IMR-90 (cell line): ENCODE measurements at regions not wholly inside any gene's neighbourhood (a gene's known extent, or its start where the extent isn't known, plus 50 kb on each side); places are given as distances from the start of the nearest gene placed in this dataset.

Experiments used
- ATAC-seq: fragments of 200-7000 bp; cut with Tn5 transposase; 2 replicates; pipeline ENCODE4 v1.9.1; 2020; ENCODE audit warnings: low read depth, mild to moderate bottlenecking, moderate library complexity
- BruUV-seq: library from RNA; stranded (reverse); fragments of 400-500 nt; replicated peaks from 2 replicates; lab custom pipeline; 2021; lab: Mats Ljungman, UMichigan
- CTCF ChIA-PET: fragments of 300-600 bp; formaldehyde crosslinking; extraction: SDS; loops from one replicate; lab custom pipeline; 2021; ENCODE audit warnings: antibody characterized with exemption; lab: Yijun Ruan, JAX
- POLR2A ChIA-PET: fragments of 300-600 bp; sonication (Branson Sonifier 250); formaldehyde crosslinking; loops from one replicate; lab custom pipeline; 2022; ENCODE audit warnings: antibody characterized with exemption; ENCODE audit not compliant: unreplicated experiment; lab: Charles Lee
- DNase-seq: peaks from one replicate; pipeline ENCODE4 v3.0.0; 2013
- H2AFZ ChIP-seq: replicated peaks from 2 replicates; pipeline ENCODE3; 2013; ENCODE audit warnings: low read length, mild to moderate bottlenecking; ENCODE audit not compliant: poor library complexity
- H2AK5ac ChIP-seq: 2 replicates; pipeline ENCODE4 v1.6.1; 2013; ENCODE audit warnings: low read depth, low read length, inconsistent platforms
- H2AK9ac ChIP-seq: replicated peaks from 2 replicates; pipeline ENCODE3; 2013; ENCODE audit warnings: mild to moderate bottlenecking, low read depth, low read length, moderate library complexity; ENCODE audit not compliant: poor library complexity
- H2BK120ac ChIP-seq: 2 replicates; pipeline ENCODE4 v1.6.1; 2013; ENCODE audit warnings: low read depth, low read length, inconsistent platforms
- H2BK15ac ChIP-seq: 3 replicates; pipeline ENCODE4 v1.6.1; 2013; ENCODE audit warnings: low read depth, low read length, inconsistent platforms
- H2BK20ac ChIP-seq: 2 replicates; pipeline ENCODE4 v1.6.1; 2013; ENCODE audit warnings: low read depth, mild to moderate bottlenecking, inconsistent platforms, low read length, moderate library complexity
- H2BK5ac ChIP-seq: 2 replicates; pipeline ENCODE4 v1.6.1; 2013; ENCODE audit warnings: mild to moderate bottlenecking, low read depth, low read length, inconsistent platforms; ENCODE audit not compliant: poor library complexity, severe bottlenecking
- H3K14ac ChIP-seq: replicated peaks from 2 replicates; pipeline ENCODE4 v1.6.1; 2013; ENCODE audit warnings: low read depth, low read length, inconsistent platforms
- H3K18ac ChIP-seq: 2 replicates; pipeline ENCODE4 v1.6.1; 2013; ENCODE audit warnings: low read depth, low read length, control low read depth
- H3K23ac ChIP-seq: 2 replicates; pipeline ENCODE4 v1.6.1; 2013; ENCODE audit warnings: low read depth, low read length, inconsistent platforms
- H3K27ac ChIP-seq: 2 replicates; pipeline ENCODE4 v1.5.1; 2013; ENCODE audit warnings: mild to moderate bottlenecking, control low read depth, low read length; ENCODE audit not compliant: insufficient read depth
- H3K27me3 ChIP-seq: 2 replicates; pipeline ENCODE4 v1.6.1; 2013; ENCODE audit warnings: low read length; ENCODE audit not compliant: control insufficient read depth, insufficient read depth
- H3K36me3 ChIP-seq: 2 replicates; pipeline ENCODE4 v1.6.1; 2013; ENCODE audit warnings: low read length, mixed read lengths; ENCODE audit not compliant: control insufficient read depth, insufficient read depth
- H3K4ac ChIP-seq: 2 replicates; pipeline ENCODE4 v1.6.1; 2013; ENCODE audit warnings: low read depth, low read length, inconsistent platforms
- H3K4me1 ChIP-seq: 2 replicates; pipeline ENCODE4 v1.6.1; 2013; ENCODE audit warnings: low read length, mixed read lengths; ENCODE audit not compliant: control insufficient read depth, insufficient read depth
- H3K4me2 ChIP-seq: 2 replicates; pipeline ENCODE4 v1.6.1; 2013; ENCODE audit warnings: low read depth, mild to moderate bottlenecking, control low read depth, low read length, moderate library complexity
- H3K4me3 ChIP-seq: 2 replicates; pipeline ENCODE4 v1.5.1; 2013; ENCODE audit warnings: low read depth, mild to moderate bottlenecking, control low read depth, low read length, moderate library complexity; ENCODE audit not compliant: insufficient read depth
- H3K56ac ChIP-seq: 2 replicates; pipeline ENCODE4 v1.6.1; 2013; ENCODE audit warnings: low read length, inconsistent platforms; ENCODE audit not compliant: insufficient read depth; ENCODE audit errors: extremely low read depth
- H3K79me1 ChIP-seq, 2 experiments: 2 replicates each; pipeline ENCODE4 v1.6.1; 2013; ENCODE audit warnings: low read length in 2 of 2, inconsistent platforms in 1 of 2, low read depth in 1 of 2
- H3K9ac ChIP-seq: 2 replicates; pipeline ENCODE4 v1.6.1; 2013; ENCODE audit warnings: low read depth, low read length, control low read depth
- H3K9me1 ChIP-seq: 2 replicates; pipeline ENCODE4 v1.6.1; 2013; ENCODE audit warnings: low read length, inconsistent platforms; ENCODE audit not compliant: insufficient read depth
- H3K9me3 ChIP-seq: 2 replicates; pipeline ENCODE4 v1.6.1; 2013; ENCODE audit warnings: low read length; ENCODE audit not compliant: control insufficient read depth, insufficient read depth
- H4K20me1 ChIP-seq: 2 replicates; pipeline ENCODE4 v1.6.1; 2013; ENCODE audit warnings: low read length, inconsistent platforms; ENCODE audit not compliant: insufficient read depth
- H4K5ac ChIP-seq: 2 replicates; pipeline ENCODE4 v1.6.1; 2013; ENCODE audit warnings: mild to moderate bottlenecking, low read depth, low read length, control low read depth
- H4K8ac ChIP-seq, 2 experiments: 2 replicates each; pipeline ENCODE4 v1.6.1; 2013; ENCODE audit warnings: low read depth in 2 of 2, low read length in 2 of 2, control low read depth in 1 of 2, inconsistent platforms in 1 of 2
- H4K91ac ChIP-seq: 2 replicates; pipeline ENCODE4 v1.6.1; 2013; ENCODE audit warnings: low read depth, low read length, inconsistent platforms; ENCODE audit not compliant: insufficient read depth
- CHD1 ChIP-seq: IDR thresholded peaks from 2 replicates; pipeline ENCODE4 v1.6.1; 2012; ENCODE audit warnings: low read depth, low read length, improper control_type of control experiment
- MXI1 ChIP-seq: IDR thresholded peaks from 2 replicates; pipeline ENCODE4 v1.6.1; 2012; ENCODE audit warnings: low read depth, mild to moderate bottlenecking, low read length, moderate library complexity, borderline replicate concordance
- NFE2L2 ChIP-seq: fragments of 150-350 bp; IDR thresholded peaks from 2 replicates; pipeline ENCODE4 v1.6.1; 2016; ENCODE audit warnings: low read depth, mild to moderate bottlenecking, low read length
- RAD21 ChIP-seq: IDR thresholded peaks from 2 replicates; pipeline ENCODE4 v1.6.1; 2012; ENCODE audit warnings: low read length, improper control_type of control experiment
- WGBS, 2 experiments: methylation state at CpG; one replicate each; pipeline versions ENCODE4 v1.1.5 to v1.1.7; 2013; ENCODE audit warnings: missing lambda C conversion rate in 2 of 2; ENCODE audit not compliant: insufficient read length in 1 of 2; ENCODE audit errors: extremely low coverage in 2 of 2; 5-methylcytosine and 5-hydroxymethylcytosine counted together
- dilution Hi-C: fragments of 300-500 bp; cut with HindIII; formaldehyde crosslinking; loops from one replicate; pipeline ENCODE4 v1.14.3; 2018; ENCODE audit warnings: low sequenced_read_pairs; ENCODE audit not compliant: unreplicated experiment
- in situ Hi-C: fragments of 300-500 bp; cut with MboI; formaldehyde crosslinking; loops from 3 replicates; pipeline ENCODE4 v1.14.3; 2019; ENCODE audit warnings: low sequenced_read_pairs, inconsistent platforms, mixed read lengths
- intact Hi-C: fragments of 100-400 bp; cut with micrococcal nuclease; formaldehyde crosslinking; loops from 2 replicates; pipeline ENCODE4 v1.10.0; 2022

- in situ Hi-C loops, result no loop called here
- no peak overlapping the region for H4K91ac ChIP-seq
These were observed 174.5 kb upstream of the MAP3K1 start for GRCh38 chr5:56640763-56641406.

More at GRCh38 chr5:56640763-56641406, 174.5 kb upstream of the MAP3K1 start:
- Histone ChIP-seq H3K4me2 (no peak overlapping the region), H2BK120ac (no peak overlapping the region; the same call in 1 of the 2 replicates), H2AK9ac (no peak overlapping the region), H3K14ac (no peak overlapping the region), H3K56ac (no peak overlapping the region), H3K4me3 (no peak overlapping the region), H3K9ac (no peak overlapping the region), H3K79me1 (no peaks in the 10 kb centered on the region), H3K4ac (no peak overlapping the region), H3K9me1 (no peaks in the 10 kb centered on the region), H3K36me3 (no peaks in the 10 kb centered on the region), H4K20me1 (no peaks in the 10 kb centered on the region), H3K23ac (no peak overlapping the region), H2AK5ac (no peak overlapping the region), H2BK5ac (no peak overlapping the region), H3K18ac (no peak overlapping the region), H3K27me3 (0 out of 2 replicates have a peak, but pooled peaks cover 2% of the 10 kb centered on the region), H2BK15ac (no peak overlapping the region), H3K27ac (no peak overlapping the region), H4K8ac (no peak overlapping the region), H4K5ac (no peak overlapping the region), H2AFZ (no peak overlapping the region), H3K4me1 (peaks cover 8% of the 10 kb centered on the region; the same call in 1 of the 2 replicates), H3K9me3 (no peaks in the 10 kb centered on the region), H2BK20ac (no peak overlapping the region)
- 75% methylated on average over 1 of the region's 3 CpGs; no CpG with 5 or more reads in 1 of the 2 experiments for WGBS, 2 experiments
- CTCF ChIA-PET, result no interaction called here
- BruUV-seq, result no TSS peak
- intact Hi-C loops, result no loop called here
- POLR2A ChIA-PET, result no interaction called here
- dilution Hi-C loops, result no loop called here
- DNase-seq (no peak), ATAC-seq (no peak)
- TF ChIP-seq NFE2L2 (no peak), MXI1 (no peak), RAD21 (no peak), CHD1 (no peak)
